HG03280 (cell line): ENCODE measurements at regions not wholly inside any gene's neighbourhood (a gene's known extent, or its start where the extent isn't known, plus 50 kb on each side); places are given as distances from the start of the nearest gene placed in this dataset.

Source experiments
- ATAC-seq: cut with Tn5 transposase; IDR thresholded peaks from one replicate; pipeline ENCODE4 v1.9.1; 2021; ENCODE audit warnings: mild to moderate bottlenecking, moderate library complexity; ENCODE audit not compliant: unreplicated experiment

- ATAC-seq, result no peak
Measured at GRCh38 chr13:50691176-50691680, 152.3 kb downstream of the DLEU7 start.

GRCh38 chr13:50691681-50692263 lies 151.7 kb downstream of the DLEU7 start:
- no peak for ATAC-seq

- no peak for ATAC-seq
Measured at GRCh38 chr13:50692396-50692915, 151.0 kb downstream of the DLEU7 start.

- no peak for ATAC-seq
Measured at GRCh38 chr13:50693727-50694126, 149.8 kb downstream of the DLEU7 start.

- ATAC-seq, result no peak
Measured at GRCh38 chr13:50697746-50698539, 145.5 kb downstream of the DLEU7 start.

- ATAC-seq, result no peak
Measured at GRCh38 chr13:50699874-50700663, 143.4 kb downstream of the DLEU7 start.

GRCh38 chr13:50700664-50701305 lies 142.7 kb downstream of the DLEU7 start:
- ATAC-seq, result no peak

- ATAC-seq, result no peak
Measured at GRCh38 chr13:50701469-50701868, 142.0 kb downstream of the DLEU7 start.

GRCh38 chr13:50706505-50706904 lies 137.0 kb downstream of the DLEU7 start:
- ATAC-seq, result no peak

- ATAC-seq, result no peak
Measured at GRCh38 chr13:50707628-50708027, 135.9 kb downstream of the DLEU7 start.

- no peak for ATAC-seq
Measured at GRCh38 chr13:50708461-50708860, 135.0 kb downstream of the DLEU7 start.

GRCh38 chr13:50709058-50709457 lies 134.4 kb downstream of the DLEU7 start:
- ATAC-seq, result no peak

GRCh38 chr13:50711131-50711815 lies 132.2 kb downstream of the DLEU7 start:
- ATAC-seq, result no peak

GRCh38 chr13:50711996-50712395 lies 131.5 kb downstream of the DLEU7 start:
- no peak for ATAC-seq

- ATAC-seq, result no peak
Measured at GRCh38 chr13:50712456-50712855, 131.0 kb downstream of the DLEU7 start.

GRCh38 chr13:50712881-50713280 lies 130.6 kb downstream of the DLEU7 start:
- ATAC-seq, result no peak

GRCh38 chr13:50713523-50714248 lies 129.8 kb downstream of the DLEU7 start:
- no peak for ATAC-seq

- no peak for ATAC-seq
Measured at GRCh38 chr13:50714891-50715290, 128.6 kb downstream of the DLEU7 start.

GRCh38 chr13:50715402-50716146 lies 127.9 kb downstream of the DLEU7 start:
- no peak for ATAC-seq
